ENCODE measurements at regions not wholly inside any gene's neighbourhood (a gene's known extent, or its start where the extent isn't known, plus 50 kb on each side); places are given as distances from the start of the nearest gene placed in this dataset.

- H3K4me3 ChIP-seq (ENCODE audit: low read depth, low read length) = no peak overlapping the region
- no peak for TF ChIP-seq CTCF (conservative IDR thresholded peaks at IDR 0.05; ENCODE audit: low read depth, low read length)
- no peak for DNase-seq (ENCODE audit: low read depth)
Observed at GRCh38 chr18:71431171-71431570, 1113.0 kb downstream of the CBLN2 start.

- no peak overlapping the region for H3K4me3 ChIP-seq (ENCODE audit: low read depth, low read length)
- peak; percentile 30 for TF ChIP-seq CTCF (conservative IDR thresholded peaks at IDR 0.05; ENCODE audit: low read depth, low read length)
- peak; percentile 12 for DNase-seq (ENCODE audit: low read depth)
Observed at GRCh38 chr18:71426441-71426840, 1117.7 kb downstream of the CBLN2 start.

- DNase-seq (ENCODE audit: low read depth) = no peak
- TF ChIP-seq CTCF (conservative IDR thresholded peaks at IDR 0.05; ENCODE audit: low read depth, low read length) = no peak
- H3K4me3 ChIP-seq (ENCODE audit: low read depth, low read length) = no peak overlapping the region
Observed at GRCh38 chr18:71405169-71405809, 1116.4 kb downstream of the SOCS6 start.

GRCh38 chr18:71403501-71403900 lies 1114.7 kb downstream of the SOCS6 start:
- DNase-seq (ENCODE audit: low read depth) = no peak
- no peak overlapping the region for H3K4me3 ChIP-seq (ENCODE audit: low read depth, low read length)
- no peak for TF ChIP-seq CTCF (conservative IDR thresholded peaks at IDR 0.05; ENCODE audit: low read depth, low read length)

- no peak overlapping the region for H3K4me3 ChIP-seq (ENCODE audit: low read depth, low read length)
- peak; percentile 70 for TF ChIP-seq CTCF (conservative IDR thresholded peaks at IDR 0.05; ENCODE audit: low read depth, low read length)
- peak; percentile 70 for DNase-seq (ENCODE audit: low read depth)
Observed at GRCh38 chr18:71398531-71398930, 1109.7 kb downstream of the SOCS6 start.

GRCh38 chr18:71388148-71388547 lies 1099.3 kb downstream of the SOCS6 start:
- no peak for TF ChIP-seq CTCF (conservative IDR thresholded peaks at IDR 0.05; ENCODE audit: low read depth, low read length)
- DNase-seq (ENCODE audit: low read depth) = no peak
- H3K4me3 ChIP-seq (ENCODE audit: low read depth, low read length) = no peak overlapping the region

- H3K4me3 ChIP-seq (ENCODE audit: low read depth, low read length) = no peak overlapping the region
- DNase-seq (ENCODE audit: low read depth) = peak; percentile 6
- no peak for TF ChIP-seq CTCF (conservative IDR thresholded peaks at IDR 0.05; ENCODE audit: low read depth, low read length)
Observed at GRCh38 chr18:71374294-71375000, 1085.6 kb downstream of the SOCS6 start.

Measured in choroid plexus epithelial cell (primary cell).